ENCODE measurements at regions not wholly inside any gene's neighbourhood (a gene's known extent, or its start where the extent isn't known, plus 50 kb on each side); places are given as distances from the start of the nearest gene placed in this dataset.

GRCh38 chr11:82675838-82676237, 57.8 kb downstream of the FAM181B start:
- H4K20me1 ChIP-seq (ENCODE audit: control insufficient read depth, insufficient read depth) = no peaks in the 10 kb centered on the region
- WGBS (ENCODE audit: insufficient coverage, insufficient replicate concordance, low lambda C conversion rate, missing lambda C conversion rate) = 35% methylated on average over 5 of the region's 5 CpGs
- no peak overlapping the region for H3K9ac ChIP-seq (ENCODE audit: control insufficient read depth, insufficient read depth, low read length)
- ATAC-seq = no peak
- H3K4me1 ChIP-seq (ENCODE audit: control insufficient read depth, insufficient read depth, low read length) = no peaks in the 10 kb centered on the region
- no peak overlapping the region for H3K4me3 ChIP-seq
- BruUV-seq (replicated peaks) = no TSS peak
- no peaks in the 10 kb centered on the region for H3K79me2 ChIP-seq (ENCODE audit: control insufficient read depth, insufficient read depth, low read length)
- in situ Hi-C loops (cut with MboI) = no loop called here
- DNase-seq (ENCODE audit: low read depth, low spot score) = no peak
- no peak for TF ChIP-seq SUPT20H (IDR thresholded peaks at IDR 0.05; ENCODE audit: borderline replicate concordance, control insufficient read depth, low read depth, low read length)
- no peak for TF ChIP-seq MLLT1 (IDR thresholded peaks at IDR 0.05)
- TF ChIP-seq E2F8 (IDR thresholded peaks at IDR 0.05; ENCODE audit: low read depth, partially characterized antibody) = no peak
- H2AFZ ChIP-seq (ENCODE audit: control insufficient read depth, low read depth, low read length) = no peak overlapping the region
- ChIA-PET POLR2A (no interaction called here), CTCF (interaction anchor here (1.0 to 1.1 kb wide), 2 partner anchors 20 to 46 kb away, joined by 3 to 6 read pairs; no protein-coding TSS in a partner anchor), SMC1A (ENCODE audit: uncharacterized antibody, unreplicated experiment) (no interaction called here), RAD21 (ENCODE audit: unreplicated experiment) (no interaction called here)
- H3K4me2 ChIP-seq (ENCODE audit: control insufficient read depth, insufficient read depth) = no peak overlapping the region
- intact Hi-C loops (cut with micrococcal nuclease; ENCODE audit: unreplicated experiment) = no loop called here
- H3K27me3 ChIP-seq (replicated peaks in 1 of 2; ENCODE audit: control insufficient read depth in 2 of 2, insufficient read depth in 2 of 2, low read length in 1 of 2) = no peaks in the 10 kb centered on the region; a peak in 1 of 4 replicates
- no peak for FAIRE-seq
- H3K9me3 ChIP-seq (replicated peaks; ENCODE audit: control insufficient read depth, insufficient read depth, low read length) = no peaks in the 10 kb centered on the region
- H3K27ac ChIP-seq (ENCODE audit: control insufficient read depth, insufficient read depth) = no peak overlapping the region
- no peaks in the 10 kb centered on the region for H3K36me3 ChIP-seq (ENCODE audit: control insufficient read depth in 2 of 2, insufficient read depth in 2 of 2, low read length in 1 of 2)
